H1 (cell line): ENCODE measurements at regions not wholly inside any gene's neighbourhood (a gene's known extent, or its start where the extent isn't known, plus 50 kb on each side); places are given as distances from the start of the nearest gene placed in this dataset.

ENCODE experiments used
- RBBP5 ChIP-seq: IDR thresholded peaks from 2 replicates; pipeline ENCODE4 v1.7.1; 2012; ENCODE audit warnings: low read depth, mild to moderate bottlenecking, inconsistent platforms, low read length, moderate library complexity, borderline replicate concordance
- TAF1 ChIP-seq: IDR thresholded peaks from 2 replicates; pipeline ENCODE4 v1.6.1; 2011; ENCODE audit warnings: mild to moderate bottlenecking, low read depth, low read length
- TBP ChIP-seq: IDR thresholded peaks from 2 replicates; pipeline ENCODE4 v1.6.1; 2011; ENCODE audit warnings: low read depth, low read length, improper control_type of control experiment
- TF ChIP-seq, protein P1 (sequence below): IDR thresholded peaks from 2 replicates; pipeline ENCODE4 v1.6.1; 2012; ENCODE audit warnings: low read length, inconsistent platforms

- TF ChIP-seq, protein P1, sequence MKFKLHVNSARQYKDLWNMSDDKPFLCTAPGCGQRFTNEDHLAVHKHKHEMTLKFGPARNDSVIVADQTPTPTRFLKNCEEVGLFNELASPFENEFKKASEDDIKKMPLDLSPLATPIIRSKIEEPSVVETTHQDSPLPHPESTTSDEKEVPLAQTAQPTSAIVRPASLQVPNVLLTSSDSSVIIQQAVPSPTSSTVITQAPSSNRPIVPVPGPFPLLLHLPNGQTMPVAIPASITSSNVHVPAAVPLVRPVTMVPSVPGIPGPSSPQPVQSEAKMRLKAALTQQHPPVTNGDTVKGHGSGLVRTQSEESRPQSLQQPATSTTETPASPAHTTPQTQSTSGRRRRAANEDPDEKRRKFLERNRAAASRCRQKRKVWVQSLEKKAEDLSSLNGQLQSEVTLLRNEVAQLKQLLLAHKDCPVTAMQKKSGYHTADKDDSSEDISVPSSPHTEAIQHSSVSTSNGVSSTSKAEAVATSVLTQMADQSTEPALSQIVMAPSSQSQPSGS = no peak
- no peak for TF ChIP-seq TAF1
- no peak for TF ChIP-seq TBP
- TF ChIP-seq RBBP5 = no peak
Observed at GRCh38 chr4:183846951-183847350, 58.2 kb upstream of the STOX2 start (continued).
